Naive thymus-derived CD8-positive, alpha-beta T cell (primary cell): ENCODE measurements at regions not wholly inside any gene's neighbourhood (a gene's known extent, or its start where the extent isn't known, plus 50 kb on each side); places are given as distances from the start of the nearest gene placed in this dataset.
"Not testable (repeated sequence)": the region's sequence is repeated elsewhere in the genome, so short reads cannot be mapped to it uniquely, and the experiment has no call there.

Experiments used
- ATAC-seq, 2 donors: fragments of 150-1000 bp; cut with Tn5 transposase in 1 of 2; sonication (Bioruptor Pico), chemical (Tn5 transposase) in 1 of 2; 1 replicate in 1 of 2; 2 replicates in 1 of 2; pipeline ENCODE4 v1.10.0; 2021; ENCODE audit warnings: mild to moderate bottlenecking in 2 of 2, moderate library complexity in 2 of 2
- POLR2A ChIA-PET: fragments of 350-600 bp; sonication (Branson Sonifier 250); formaldehyde crosslinking; loops from one replicate; lab custom pipeline; 2021; ENCODE audit warnings: antibody characterized with exemption; lab: Charles Lee
- DNase-seq, 10 donors: peaks; one replicate each; pipeline versions ENCODE4 v3.0.0 to v3.0.0-alpha.2; 2020 to 2022
- H3K27ac Mint-ChIP-seq, 10 donors: one replicate each; pipeline ENCODE4 v1.8.0; 2020 to 2022; ENCODE audit warnings: mild to moderate bottlenecking in 10 of 10, mixed read lengths in 10 of 10, moderate library complexity in 4 of 10, inconsistent platforms in 1 of 10
- H3K27me3 Mint-ChIP-seq, 5 donors: one replicate each; pipeline ENCODE4 v1.8.0; 2021 to 2022; ENCODE audit warnings: mixed read lengths in 5 of 5
- H3K36me3 Mint-ChIP-seq, 3 donors: one replicate each; pipeline ENCODE4 v1.8.0; 2020 to 2022; ENCODE audit warnings: mixed read lengths in 3 of 3, mild to moderate bottlenecking in 2 of 3, inconsistent platforms in 1 of 3
- H3K4me1 Mint-ChIP-seq, 4 donors: one replicate each; pipeline ENCODE4 v1.8.0; 2021 to 2022; ENCODE audit warnings: mixed read lengths in 4 of 4
- H3K4me3 Mint-ChIP-seq, 10 donors: one replicate each; pipeline ENCODE4 v1.8.0; 2020 to 2022; ENCODE audit warnings: mild to moderate bottlenecking in 10 of 10, mixed read lengths in 10 of 10, moderate library complexity in 6 of 10, inconsistent platforms in 1 of 10
- H3K9me3 Mint-ChIP-seq, 9 donors: one replicate each; pipeline ENCODE4 v1.8.0; 2020 to 2022; ENCODE audit warnings: mixed read lengths in 9 of 9, mild to moderate bottlenecking in 3 of 9, inconsistent platforms in 1 of 9, moderate library complexity in 1 of 9

DNA sequence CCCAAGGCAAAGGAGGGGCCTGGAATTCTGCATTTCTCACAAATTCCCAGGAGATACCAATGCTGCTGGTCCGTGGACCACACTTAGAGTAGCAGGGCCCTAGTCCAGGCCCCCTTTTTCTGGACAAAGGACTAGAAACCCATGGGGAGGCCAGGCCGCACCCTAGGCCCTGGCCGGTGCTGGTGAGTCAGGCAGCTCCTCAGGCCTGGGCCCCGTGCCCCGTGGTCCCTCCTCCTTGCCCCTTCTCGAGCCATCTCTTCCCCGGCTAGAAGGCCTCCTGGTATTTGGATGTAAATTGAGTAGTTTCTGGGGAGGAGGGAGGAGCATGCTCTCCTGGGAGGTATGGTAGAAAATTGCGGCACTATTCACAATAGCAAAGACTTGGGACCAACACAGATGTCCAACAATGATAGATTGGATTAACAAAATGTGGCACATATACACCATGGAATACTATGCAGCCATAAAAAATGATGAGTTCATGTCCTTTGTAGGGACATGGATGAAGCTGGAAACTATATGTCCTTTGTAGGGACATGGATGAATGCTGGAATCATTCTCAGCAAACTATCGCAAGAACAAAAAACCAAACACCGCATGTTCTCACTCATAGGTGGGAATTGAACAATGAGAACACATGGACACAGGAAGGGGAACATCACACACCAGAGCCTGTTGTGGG, 91.9 kb downstream of the KATNIP start:
- H3K27ac Mint-ChIP-seq, DNase-seq, H3K27me3 Mint-ChIP-seq, ATAC-seq, H3K4me3 Mint-ChIP-seq, H3K9me3 Mint-ChIP-seq, H3K4me1 Mint-ChIP-seq, POLR2A ChIA-PET: not testable (repeated sequence)
- peaks cover 0 to 13% (median 9%) of the 10 kb centered on the region in 3 donors for H3K36me3 Mint-ChIP-seq

DNA sequence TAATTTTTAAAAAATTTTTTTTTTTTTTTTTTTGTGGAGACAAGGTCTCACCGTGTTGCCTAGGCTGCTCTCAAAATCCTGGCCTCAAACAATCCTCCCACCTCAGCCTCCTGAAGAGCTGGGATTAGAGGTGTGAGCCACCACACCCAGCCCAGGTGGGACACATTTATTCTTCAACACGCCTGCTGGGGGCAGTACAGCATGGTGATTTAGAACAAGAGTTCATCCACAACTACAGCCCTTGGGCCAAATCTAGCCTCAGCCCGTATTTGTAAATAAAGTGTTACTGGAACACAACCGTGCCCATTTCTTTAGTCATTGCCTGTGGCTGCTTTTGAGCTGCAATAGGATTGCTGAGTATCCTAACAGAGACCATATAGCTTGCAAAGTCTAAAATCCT, 92.8 kb downstream of the KATNIP start:
- Mint-ChIP-seq H3K27ac (no peak overlapping the region), H3K9me3 (peaks cover 0 to 2% (median 0%) of the 10 kb centered on the region in 9 donors), H3K27me3 (no peaks in the 10 kb centered on the region), H3K4me1 (no peaks in the 10 kb centered on the region), H3K36me3 (peaks cover 0 to 13% (median 9%) of the 10 kb centered on the region in 3 donors), H3K4me3 (no peak overlapping the region)
- POLR2A ChIA-PET, result interaction anchor here (0.6 kb wide), 1 partner anchor 39 kb away, joined by 3 read pairs; no protein-coding TSS in a partner anchor
- no peak for DNase-seq
- ATAC-seq, result no peak

DNA sequence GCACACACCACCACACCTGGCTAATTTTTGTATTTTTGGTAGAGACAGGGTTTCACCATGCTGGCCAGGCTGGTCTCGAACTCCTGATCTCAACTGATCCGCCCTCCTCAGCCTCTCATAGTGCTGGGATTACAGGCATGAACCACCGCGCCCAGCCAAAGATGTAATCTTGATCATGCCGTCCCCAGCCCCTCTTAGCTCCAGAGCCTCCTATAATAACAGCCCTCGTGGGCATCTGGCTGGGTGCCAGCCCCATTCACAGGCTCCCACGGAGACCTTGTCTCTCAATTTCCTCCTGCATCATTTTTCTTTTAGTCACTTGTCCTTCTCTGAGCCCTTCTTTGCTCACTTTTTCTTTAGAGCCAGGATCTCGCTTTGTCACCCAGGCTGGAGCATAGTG, 94.2 kb downstream of the KATNIP start:
- peaks cover 0 to 18% (median 12%) of the 10 kb centered on the region in 3 donors for H3K36me3 Mint-ChIP-seq
- no peaks in the 10 kb centered on the region for H3K4me1 Mint-ChIP-seq
- DNase-seq, result no peak
- no peak overlapping the region for H3K4me3 Mint-ChIP-seq
- no peak for ATAC-seq
- H3K27me3 Mint-ChIP-seq, result no peaks in the 10 kb centered on the region
- POLR2A ChIA-PET, result no interaction called here
- H3K27ac Mint-ChIP-seq, result peak overlapping the region in 1 of 10 donors; percentile 29
- peaks cover 0 to 2% (median 0%) of the 10 kb centered on the region in 9 donors for H3K9me3 Mint-ChIP-seq

DNA sequence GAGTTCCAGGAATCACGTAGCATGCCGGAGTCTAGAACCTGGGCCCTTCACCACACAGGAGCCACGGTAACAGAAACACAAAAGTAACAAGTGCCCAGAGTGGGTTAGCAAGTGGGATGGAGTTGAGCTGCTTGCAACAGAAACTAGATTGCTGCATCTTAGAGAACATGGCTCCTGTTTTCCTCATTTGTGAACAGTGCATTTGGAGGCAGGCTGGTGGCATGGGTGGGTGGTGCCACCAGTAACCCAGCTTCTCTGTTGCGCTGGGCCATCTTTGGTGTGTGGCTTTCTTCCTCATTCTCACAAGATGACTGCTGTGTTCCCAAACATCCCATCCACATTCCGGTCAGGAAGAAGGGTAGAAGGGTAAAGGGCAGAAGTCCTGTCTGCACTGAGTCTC, 95.5 kb downstream of the KATNIP start:
- Mint-ChIP-seq H3K4me1 (peaks cover 0 to 3% (median 0%) of the 10 kb centered on the region in 4 donors), H3K27ac (no peak overlapping the region), H3K9me3 (peaks cover 0 to 2% (median 0%) of the 10 kb centered on the region in 9 donors), H3K4me3 (no peak overlapping the region), H3K27me3 (no peaks in the 10 kb centered on the region), H3K36me3 (peaks cover 0 to 25% (median 20%) of the 10 kb centered on the region in 3 donors)
- POLR2A ChIA-PET, result no interaction called here
- ATAC-seq, result no peak
- DNase-seq, result no peak

DNA sequence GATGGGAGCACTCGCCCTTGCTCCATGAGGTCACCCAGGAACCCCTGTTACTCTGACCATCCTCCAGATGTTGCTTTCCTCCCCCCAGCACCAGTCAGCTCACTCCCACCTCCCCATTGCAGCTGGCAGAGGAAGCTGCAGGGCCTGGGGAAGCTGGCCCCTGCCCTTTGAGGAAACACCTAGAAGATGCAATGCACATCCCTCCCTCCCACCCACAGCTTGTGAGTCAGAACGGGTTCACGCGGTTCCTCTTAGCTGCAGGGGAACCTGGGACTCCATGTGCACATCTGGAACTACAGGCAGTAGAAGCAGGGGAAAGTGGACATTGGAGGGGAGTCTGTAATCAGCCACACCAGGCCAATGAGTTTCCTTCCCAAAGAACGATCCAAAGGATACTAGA, 96.9 kb downstream of the KATNIP start:
- Mint-ChIP-seq H3K9me3 (peaks cover 0 to 2% (median 0%) of the 10 kb centered on the region in 9 donors), H3K4me3 (no peak overlapping the region), H3K36me3 (peaks cover 0 to 29% (median 20%) of the 10 kb centered on the region in 3 donors), H3K27ac (no peak overlapping the region), H3K4me1 (peaks cover 0 to 3% (median 0%) of the 10 kb centered on the region in 4 donors), H3K27me3 (no peaks in the 10 kb centered on the region)
- POLR2A ChIA-PET, result no interaction called here
- DNase-seq (no peak), ATAC-seq (no peak)

DNA sequence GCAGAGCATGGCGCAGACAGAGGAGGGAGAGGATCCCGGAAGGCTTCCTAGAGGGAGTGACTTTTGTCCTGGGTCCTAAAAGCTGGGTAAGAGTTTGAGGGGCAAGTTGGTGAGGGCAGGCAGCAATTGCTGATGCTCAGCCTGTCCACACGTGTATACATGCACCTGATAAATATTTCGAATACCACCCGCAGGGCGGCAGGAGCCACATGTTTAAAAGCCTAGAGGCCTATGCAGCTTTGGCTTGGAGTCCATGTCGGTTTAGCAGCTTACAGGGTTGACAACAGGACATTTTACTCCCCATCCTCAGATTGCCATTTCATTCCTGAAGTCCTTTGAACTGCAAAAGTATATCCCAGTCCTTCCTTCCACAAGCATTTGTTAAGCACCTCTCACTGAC, 99.1 kb downstream of the KATNIP start:
- Mint-ChIP-seq H3K27me3 (no peaks in the 10 kb centered on the region), H3K36me3 (peaks cover 0 to 37% (median 20%) of the 10 kb centered on the region in 3 donors), H3K4me3 (no peak overlapping the region), H3K27ac (peak overlapping the region in 1 of 10 donors; percentile 18), H3K9me3 (no peaks in the 10 kb centered on the region), H3K4me1 (peaks cover 0 to 3% (median 0%) of the 10 kb centered on the region in 4 donors)
- ATAC-seq, result no peak
- no peak for DNase-seq
- POLR2A ChIA-PET, result no interaction called here

DNA sequence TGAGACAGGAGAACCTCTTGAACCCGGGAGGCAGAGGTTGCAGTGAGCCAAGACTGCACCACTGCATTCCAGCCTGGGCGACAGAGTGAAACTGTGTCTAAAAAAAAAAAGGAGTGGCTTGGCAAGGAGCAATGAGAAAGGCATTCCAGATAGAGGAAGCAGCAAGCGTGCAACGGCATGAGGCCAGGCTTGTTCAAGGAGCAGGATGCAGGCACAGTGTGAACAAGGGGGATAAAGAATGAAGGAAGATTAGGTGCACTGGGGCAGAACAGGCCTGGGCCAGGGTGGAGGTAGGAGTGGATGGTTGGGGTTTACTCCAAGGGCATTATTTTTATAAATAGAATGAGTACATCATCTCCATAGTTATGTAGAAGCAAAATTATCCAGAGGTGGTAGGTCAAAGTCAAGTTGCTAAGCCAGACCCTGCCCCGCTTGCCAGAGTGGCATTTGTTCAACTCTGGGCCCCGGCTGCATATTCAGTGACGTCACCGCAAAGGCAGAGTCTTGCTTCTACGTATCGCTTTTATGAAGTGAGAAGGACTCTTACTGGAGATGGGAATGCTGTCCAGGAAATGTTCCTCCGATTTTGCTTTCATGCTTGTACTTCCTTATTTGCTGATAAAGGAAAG, 100.2 kb downstream of the KATNIP start:
- Mint-ChIP-seq H3K27me3 (no peaks in the 10 kb centered on the region), H3K4me1 (peaks cover 0 to 3% (median 0%) of the 10 kb centered on the region in 4 donors), H3K4me3 (no peak overlapping the region), H3K36me3 (peaks cover 0 to 36% (median 20%) of the 10 kb centered on the region in 3 donors), H3K27ac (peak overlapping the region in 1 of 10 donors; percentile 8), H3K9me3 (no peaks in the 10 kb centered on the region)
- no peak for DNase-seq
- ATAC-seq, result no peak
- POLR2A ChIA-PET, result no interaction called here

DNA sequence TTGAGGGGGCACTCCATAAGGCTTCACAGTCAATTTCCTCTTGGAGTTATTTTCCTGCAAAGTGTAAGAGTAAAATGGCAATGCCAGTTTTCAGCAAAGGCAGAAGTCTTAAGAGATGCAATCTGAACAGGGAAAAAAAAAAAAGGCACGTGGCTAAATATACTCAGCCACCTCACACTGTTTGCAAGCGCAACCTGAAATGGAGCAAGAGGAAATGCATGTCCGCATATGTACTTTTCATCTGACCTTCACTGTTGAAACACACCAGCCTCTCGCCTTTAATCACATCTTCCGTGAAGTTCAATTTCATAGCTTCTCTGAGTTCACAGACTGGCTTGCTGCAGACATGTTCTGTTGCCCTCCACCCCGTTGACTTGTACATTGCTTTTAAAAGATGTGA, 101.4 kb downstream of the KATNIP start:
- Mint-ChIP-seq H3K4me3 (no peak overlapping the region), H3K27me3 (no peaks in the 10 kb centered on the region), H3K9me3 (no peaks in the 10 kb centered on the region), H3K36me3 (peaks cover 0 to 38% (median 30%) of the 10 kb centered on the region in 3 donors), H3K4me1 (peaks cover 0 to 3% (median 0%) of the 10 kb centered on the region in 4 donors), H3K27ac (no peak overlapping the region)
- no peak for DNase-seq
- no peak for ATAC-seq
- POLR2A ChIA-PET, result no interaction called here

DNA sequence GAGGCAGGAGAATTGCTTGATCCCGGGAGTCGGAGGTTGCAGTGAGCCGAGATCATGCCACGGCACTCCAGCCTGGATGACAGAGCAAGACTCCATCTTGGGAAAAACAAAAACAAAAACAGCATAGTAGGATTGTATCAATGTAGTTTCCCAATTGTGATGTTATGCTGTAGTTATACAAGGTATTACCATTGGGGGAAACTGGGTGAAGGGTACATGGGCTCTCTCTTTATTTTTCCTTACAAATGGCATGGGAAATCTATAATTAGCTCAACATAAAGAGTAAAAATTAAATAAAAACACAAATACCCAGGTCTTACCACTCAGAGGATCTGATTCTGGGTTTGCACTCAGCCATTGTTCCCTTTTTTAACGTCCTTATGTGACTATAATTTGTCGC, 107.9 kb downstream of the KATNIP start:
- DNase-seq (no peak), ATAC-seq (no peak)
- H3K9me3 Mint-ChIP-seq, result no peaks in the 10 kb centered on the region
- no peaks in the 10 kb centered on the region for H3K27me3 Mint-ChIP-seq
- H3K4me1 Mint-ChIP-seq, result no peaks in the 10 kb centered on the region
- POLR2A ChIA-PET, result no interaction called here
- H3K36me3 Mint-ChIP-seq, result peaks cover 5 to 22% (median 14%) of the 10 kb centered on the region in 3 donors
- H3K4me3 Mint-ChIP-seq, result no peak overlapping the region
- H3K27ac Mint-ChIP-seq, result no peak overlapping the region

DNA sequence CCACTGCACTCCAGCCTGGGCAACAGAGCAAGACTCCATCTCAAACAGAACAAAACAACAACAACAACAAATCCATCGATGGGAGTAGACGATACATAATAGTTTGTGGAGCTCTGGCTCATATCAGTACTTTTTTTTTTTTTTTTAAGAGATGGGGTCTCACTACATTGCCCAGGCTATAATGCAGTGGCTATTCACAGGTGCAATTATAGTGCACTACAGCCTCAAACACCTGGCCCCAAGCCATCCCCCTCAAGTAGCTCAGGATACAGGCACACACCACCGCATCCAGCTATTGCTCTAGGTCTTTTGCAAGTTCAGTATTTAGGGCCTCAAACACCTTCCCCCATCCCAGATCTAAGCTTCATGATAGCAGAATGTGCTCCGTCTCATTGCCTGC, 110.6 kb downstream of the KATNIP start:
- Mint-ChIP-seq H3K27ac (no peak overlapping the region), H3K4me3 (no peak overlapping the region), H3K36me3 (peaks cover 10 to 20% (median 11%) of the 10 kb centered on the region in 3 donors), H3K27me3 (no peaks in the 10 kb centered on the region), H3K4me1 (no peaks in the 10 kb centered on the region), H3K9me3 (no peaks in the 10 kb centered on the region)
- POLR2A ChIA-PET, result no interaction called here
- DNase-seq (no peak), ATAC-seq (no peak)

DNA sequence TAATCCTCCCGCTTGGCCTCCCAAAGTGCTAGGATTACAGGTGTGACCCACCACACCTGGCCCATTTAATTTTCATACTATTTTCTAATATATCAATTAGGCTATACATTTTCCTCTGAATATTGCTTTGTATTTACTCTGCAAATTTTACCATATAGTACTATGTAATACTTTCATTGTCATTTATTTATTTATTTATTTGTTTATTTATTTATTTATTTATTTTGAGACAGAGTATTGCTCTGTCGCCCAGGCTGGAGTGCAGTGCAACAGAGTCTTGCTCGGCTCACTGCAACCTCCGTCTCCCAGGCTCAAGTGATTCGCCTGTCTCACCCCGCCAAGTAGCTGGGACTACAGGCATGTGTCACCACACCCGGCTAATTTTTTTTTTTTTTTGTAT, 113.3 kb downstream of the KATNIP start:
- DNase-seq, H3K27ac Mint-ChIP-seq, H3K9me3 Mint-ChIP-seq, H3K27me3 Mint-ChIP-seq, H3K4me1 Mint-ChIP-seq, POLR2A ChIA-PET, ATAC-seq, H3K4me3 Mint-ChIP-seq: not testable (repeated sequence)
- H3K36me3 Mint-ChIP-seq, result peaks cover 11 to 16% (median 14%) of the 10 kb centered on the region in 3 donors

DNA sequence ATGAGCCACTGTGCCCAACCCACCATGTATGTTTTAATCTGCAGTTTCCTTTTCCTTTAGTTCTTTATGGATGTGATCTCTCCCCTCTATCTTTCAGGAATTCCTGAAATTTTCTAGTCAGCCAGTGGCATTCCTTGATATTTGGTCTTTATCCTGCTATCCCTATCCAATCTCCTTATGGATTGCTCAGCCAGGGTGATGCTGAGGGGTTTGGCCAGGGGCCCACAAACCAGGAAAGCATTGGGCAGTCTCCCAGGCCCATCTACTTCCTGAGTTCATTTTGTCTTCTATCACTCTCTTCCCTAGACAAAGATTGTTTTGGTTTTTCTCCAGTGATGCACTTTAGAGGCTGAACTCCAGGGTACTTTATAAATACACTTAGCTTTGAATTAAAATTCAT, 115.9 kb downstream of the KATNIP start:
- ATAC-seq (no peak), DNase-seq (no peak)
- Mint-ChIP-seq H3K9me3 (peaks cover 0 to 3% (median 0%) of the 10 kb centered on the region in 9 donors), H3K36me3 (peaks cover 11 to 26% (median 16%) of the 10 kb centered on the region in 3 donors), H3K27ac (no peak overlapping the region), H3K4me1 (peaks cover 0 to 2% (median 0%) of the 10 kb centered on the region in 4 donors), H3K4me3 (no peak overlapping the region), H3K27me3 (no peaks in the 10 kb centered on the region)
- POLR2A ChIA-PET, result no interaction called here

DNA sequence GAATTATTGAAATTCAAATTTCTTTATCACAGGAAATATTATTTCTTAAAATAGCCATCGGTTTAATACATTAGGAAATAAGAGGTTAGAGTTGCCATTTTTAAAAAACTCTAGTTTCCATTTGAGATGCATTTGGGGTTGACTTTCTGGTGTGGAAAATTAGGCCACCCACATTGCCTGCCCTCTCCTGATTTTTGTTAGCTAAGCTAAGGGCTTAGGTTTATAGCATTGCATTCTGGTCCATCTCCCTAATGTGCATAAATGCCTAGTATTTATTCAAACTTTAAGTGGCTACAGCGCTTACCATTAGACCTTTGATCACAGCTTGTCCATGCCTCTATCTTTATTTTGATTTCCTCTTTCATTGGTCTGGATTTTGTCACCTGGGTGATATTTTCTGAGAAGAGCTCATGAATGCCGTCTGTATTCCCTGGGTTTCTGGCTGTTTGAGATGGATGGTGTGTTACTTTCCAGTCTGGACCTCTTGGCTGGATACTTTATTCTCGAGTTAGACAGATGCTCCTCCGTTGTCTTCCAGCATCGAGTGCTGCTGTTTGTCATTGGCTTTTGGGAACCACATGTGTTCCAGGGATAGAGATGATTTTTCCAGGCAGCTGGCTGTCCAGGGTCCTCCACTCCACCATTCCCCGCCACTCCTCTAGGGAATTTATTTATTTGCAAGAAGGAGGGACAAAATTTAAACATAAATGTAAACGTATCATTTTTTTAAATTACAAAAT, 120.3 kb downstream of the KATNIP start:
- ATAC-seq (no peak), DNase-seq (no peak)
- no peak overlapping the region for H3K27ac Mint-ChIP-seq
- H3K36me3 Mint-ChIP-seq, result peaks cover 14 to 38% (median 22%) of the 10 kb centered on the region in 3 donors
- H3K4me3 Mint-ChIP-seq, result no peak overlapping the region
- POLR2A ChIA-PET, result no interaction called here
- H3K9me3 Mint-ChIP-seq, result peaks cover 0 to 5% (median 0%) of the 10 kb centered on the region in 9 donors
- H3K27me3 Mint-ChIP-seq, result no peaks in the 10 kb centered on the region
- peaks cover 0 to 7% (median 0%) of the 10 kb centered on the region in 4 donors for H3K4me1 Mint-ChIP-seq
